HG03575 (cell line): ENCODE measurements at regions not wholly inside any gene's neighbourhood (a gene's known extent, or its start where the extent isn't known, plus 50 kb on each side); places are given as distances from the start of the nearest gene placed in this dataset.
A peak's percentile ranks its signal among the peaks of the same experiment; 100 is the strongest.
"Not testable (repeated sequence)": the region's sequence is repeated elsewhere in the genome, so short reads cannot be mapped to it uniquely, and the experiment has no call there.

ENCODE experiments used
- ATAC-seq: cut with Tn5 transposase; IDR thresholded peaks from one replicate; pipeline ENCODE4 v1.9.1; 2021; ENCODE audit not compliant: unreplicated experiment, insufficient number of reproducible peaks, low FRiP score; ENCODE audit errors: extremely low read depth

DNA sequence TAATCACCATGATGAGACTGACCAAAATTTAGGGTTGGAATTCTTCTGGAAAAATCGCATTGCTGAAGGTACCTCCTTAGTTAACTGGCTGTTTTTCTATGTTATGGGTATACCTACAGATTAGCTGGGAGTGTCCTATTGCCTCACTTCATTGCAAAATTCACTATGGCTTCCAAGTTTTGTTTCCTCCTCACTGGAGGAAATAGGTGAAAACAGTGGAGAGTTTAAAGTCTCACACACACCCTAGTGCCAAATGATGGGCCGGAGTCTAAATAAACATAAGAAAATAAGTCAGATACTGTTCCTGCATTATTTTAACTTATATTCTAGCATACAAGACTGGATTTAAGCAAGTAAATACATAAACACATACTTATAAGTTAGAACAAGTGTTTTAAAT is 98.2 kb downstream of the AHR start:
- no peak for ATAC-seq

DNA sequence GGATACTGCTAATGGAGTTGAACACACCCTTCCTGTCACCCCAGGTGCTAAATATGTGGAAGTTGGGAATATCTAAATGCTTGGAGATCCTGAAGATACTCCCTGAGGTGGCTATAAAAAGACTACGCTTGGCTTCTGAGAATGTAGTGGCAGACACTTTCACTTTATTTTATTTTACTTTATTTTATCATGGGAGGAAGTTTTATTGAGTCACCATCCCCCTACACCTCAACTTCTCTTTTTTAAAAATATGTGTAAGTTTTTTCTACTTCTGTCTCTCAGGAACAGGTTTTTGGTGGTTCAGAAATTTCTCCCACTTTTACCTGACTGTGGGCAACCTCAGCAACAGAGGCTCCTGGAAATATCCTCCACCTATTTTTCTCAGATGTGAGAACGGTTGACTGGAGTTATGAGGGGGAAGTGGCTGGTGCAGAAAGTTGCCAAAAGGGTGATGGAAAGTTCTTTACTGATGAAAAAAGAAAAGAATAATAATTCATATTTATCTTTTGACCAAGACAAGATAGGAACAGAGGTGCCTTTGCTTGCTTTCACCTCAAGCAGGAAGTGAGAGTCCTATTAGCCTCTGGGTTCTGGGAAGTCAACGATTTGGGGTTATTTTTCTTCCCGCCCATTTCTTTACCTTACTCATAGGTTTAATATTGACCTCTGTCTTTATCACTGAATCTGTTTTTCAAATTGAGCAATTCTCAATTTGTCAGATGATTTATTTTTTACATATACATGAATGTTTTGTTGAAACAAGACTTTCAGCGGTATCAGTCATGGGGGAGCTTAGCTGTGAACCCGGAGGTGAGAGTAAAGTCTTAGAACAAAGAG is 103.6 kb downstream of the AHR start:
- peak; percentile 58 for ATAC-seq

DNA sequence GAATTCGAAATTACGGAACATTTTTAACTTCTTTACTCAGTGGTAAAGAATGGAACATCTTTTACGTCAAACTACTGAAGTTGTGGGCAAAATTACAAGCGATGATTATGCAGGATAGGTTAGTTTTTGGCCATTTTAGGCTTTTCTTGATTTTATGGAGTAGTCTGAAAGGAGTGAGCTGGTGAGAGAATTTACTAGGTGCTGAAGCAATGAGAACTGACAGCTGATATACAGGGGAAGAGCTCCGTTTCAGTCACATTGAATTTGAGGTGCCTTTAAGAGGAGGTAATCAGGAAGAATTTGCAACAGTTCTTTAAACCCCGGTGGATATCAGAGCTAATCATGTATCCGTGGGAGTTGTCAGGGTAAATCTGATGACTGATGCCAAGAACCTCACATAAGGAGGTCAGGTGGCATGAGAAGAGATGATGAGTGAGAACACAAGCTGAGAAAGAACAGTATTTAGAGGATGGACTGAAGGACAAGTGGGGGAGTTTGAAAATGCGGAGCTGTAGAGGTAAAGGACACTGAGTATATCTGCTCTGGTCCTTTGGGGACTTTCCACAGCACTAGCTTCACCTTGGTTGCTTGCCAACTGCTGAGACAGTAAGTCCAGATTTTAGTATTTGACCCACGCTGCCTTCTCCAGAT is 104.3 kb downstream of the AHR start:
- peak; percentile 54 for ATAC-seq

DNA sequence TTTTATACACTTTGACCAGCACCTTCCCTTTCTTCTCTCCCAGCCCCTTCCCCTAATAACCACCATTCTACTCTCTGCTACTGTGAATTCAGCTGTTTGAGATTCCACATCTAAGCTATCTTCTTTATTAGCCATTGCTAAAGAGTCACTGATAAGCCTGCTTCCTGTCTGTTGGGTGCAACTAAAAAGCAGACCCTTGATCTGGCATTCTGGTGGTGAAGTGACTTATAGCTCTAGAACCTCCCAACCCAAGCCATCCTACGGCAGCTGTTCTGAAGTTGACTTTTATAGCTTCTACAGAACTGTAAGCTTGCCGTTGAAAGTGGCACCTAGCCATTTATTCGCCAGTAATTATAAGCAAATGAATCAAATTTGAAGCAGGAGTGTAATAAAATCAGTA is 105.6 kb downstream of the AHR start:
- no peak for ATAC-seq

- no peak for ATAC-seq
Observed at GRCh38 chr7:17405786-17406185, 107.3 kb downstream of the AHR start.

GRCh38 chr7:17406738-17407137 is 108.3 kb downstream of the AHR start:
- ATAC-seq, result no peak

DNA sequence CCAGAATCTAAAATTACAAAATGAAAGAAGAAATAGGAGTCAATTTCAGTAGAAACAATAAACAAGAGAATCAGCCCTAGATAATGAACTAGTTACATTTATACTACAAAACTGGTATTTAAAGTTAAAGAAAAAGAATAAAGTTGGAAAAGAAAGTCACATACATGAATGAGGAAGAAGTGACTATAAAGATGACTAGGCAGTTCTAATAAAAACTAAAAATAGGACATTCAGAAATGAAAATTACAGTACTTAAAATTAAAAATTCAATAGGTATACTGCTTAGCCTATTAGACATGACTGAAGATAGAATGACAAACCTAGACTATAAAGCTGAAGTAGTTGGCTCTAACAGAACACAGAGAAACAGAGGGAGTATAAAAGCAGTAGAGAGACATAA is 108.8 kb downstream of the AHR start:
- ATAC-seq, result no peak

DNA sequence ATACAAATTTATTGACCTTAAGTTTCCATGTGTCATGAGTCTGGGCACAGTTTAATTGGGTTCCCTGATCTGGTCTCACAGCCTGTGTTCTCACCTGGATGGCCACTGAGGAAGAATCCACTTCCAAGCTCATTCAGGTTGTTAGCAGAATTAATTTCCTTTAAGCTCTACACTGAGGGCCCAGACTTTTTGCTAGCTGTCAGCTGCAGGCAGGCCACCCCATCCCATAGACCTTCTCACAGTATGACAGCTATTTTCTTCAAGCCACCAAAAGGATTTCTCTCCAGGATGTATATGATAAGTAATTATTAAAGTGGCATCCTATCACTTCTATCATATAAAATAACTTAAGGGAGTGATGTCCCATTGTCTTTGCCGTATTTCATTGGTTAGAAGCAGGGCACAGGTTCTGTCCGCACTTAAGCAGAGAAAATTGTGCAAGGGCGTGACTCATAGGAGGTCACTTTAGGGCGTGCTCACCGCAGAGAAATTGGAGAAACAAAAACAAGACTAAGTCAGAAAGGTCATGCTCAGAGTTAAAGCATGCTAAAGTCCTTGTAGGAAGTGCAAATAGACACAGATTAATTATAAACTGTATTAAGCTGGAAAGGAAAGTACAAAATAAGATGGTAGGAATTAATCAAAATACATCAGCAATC is 109.9 kb downstream of the AHR start:
- ATAC-seq, result no peak

GRCh38 chr7:17408904-17409290 is 110.4 kb downstream of the AHR start:
- no peak for ATAC-seq

GRCh38 chr7:17411922-17412321 is 113.5 kb downstream of the AHR start:
- ATAC-seq, result peak; percentile 54

- ATAC-seq, result no peak
Observed at GRCh38 chr7:17412883-17413282, 114.4 kb downstream of the AHR start.

GRCh38 chr7:17415955-17416354 is 117.5 kb downstream of the AHR start:
- ATAC-seq, result no peak

GRCh38 chr7:17420308-17421015 is 122.0 kb downstream of the AHR start:
- ATAC-seq, result not testable (repeated sequence)

- ATAC-seq, result no peak
Observed at GRCh38 chr7:17421941-17422340, 123.5 kb downstream of the AHR start.

- ATAC-seq, result no peak
Observed at GRCh38 chr7:17422966-17423365, 124.5 kb downstream of the AHR start.

GRCh38 chr7:17427924-17428323 is 129.5 kb downstream of the AHR start:
- no peak for ATAC-seq

DNA sequence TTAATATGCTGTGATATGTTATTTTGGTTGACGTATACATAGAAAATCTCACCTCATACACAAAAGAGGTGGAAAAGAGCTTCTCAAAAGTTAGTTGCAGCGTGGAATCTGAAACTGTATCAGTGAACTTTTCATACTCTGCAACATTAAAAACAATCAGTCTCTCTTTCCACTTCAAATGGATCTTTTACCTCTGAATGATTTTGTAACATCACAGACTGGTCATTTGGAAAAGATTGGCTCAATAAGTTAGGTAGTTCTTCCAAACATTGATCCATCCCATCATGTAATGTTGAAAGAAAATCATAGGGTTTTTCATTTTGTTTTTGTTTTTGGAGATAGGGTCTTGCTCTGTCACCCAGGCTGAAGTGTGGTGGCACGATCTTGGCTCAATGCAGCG is 131.1 kb downstream of the AHR start:
- ATAC-seq, result no peak

- no peak for ATAC-seq
Observed at GRCh38 chr7:17432793-17433192, 134.3 kb downstream of the AHR start.

GRCh38 chr7:17434191-17434590 is 135.7 kb downstream of the AHR start:
- ATAC-seq, result no peak
